Putamen (tissue), 1 donor: ENCODE measurements at regions not wholly inside any gene's neighbourhood (a gene's known extent, or its start where the extent isn't known, plus 50 kb on each side); places are given as distances from the start of the nearest gene placed in this dataset.

Source experiments
- DNase-seq: peaks from one replicate; pipeline ENCODE4 v3.0.0-alpha.2; 2016; ENCODE audit warnings: low spot score

DNA sequence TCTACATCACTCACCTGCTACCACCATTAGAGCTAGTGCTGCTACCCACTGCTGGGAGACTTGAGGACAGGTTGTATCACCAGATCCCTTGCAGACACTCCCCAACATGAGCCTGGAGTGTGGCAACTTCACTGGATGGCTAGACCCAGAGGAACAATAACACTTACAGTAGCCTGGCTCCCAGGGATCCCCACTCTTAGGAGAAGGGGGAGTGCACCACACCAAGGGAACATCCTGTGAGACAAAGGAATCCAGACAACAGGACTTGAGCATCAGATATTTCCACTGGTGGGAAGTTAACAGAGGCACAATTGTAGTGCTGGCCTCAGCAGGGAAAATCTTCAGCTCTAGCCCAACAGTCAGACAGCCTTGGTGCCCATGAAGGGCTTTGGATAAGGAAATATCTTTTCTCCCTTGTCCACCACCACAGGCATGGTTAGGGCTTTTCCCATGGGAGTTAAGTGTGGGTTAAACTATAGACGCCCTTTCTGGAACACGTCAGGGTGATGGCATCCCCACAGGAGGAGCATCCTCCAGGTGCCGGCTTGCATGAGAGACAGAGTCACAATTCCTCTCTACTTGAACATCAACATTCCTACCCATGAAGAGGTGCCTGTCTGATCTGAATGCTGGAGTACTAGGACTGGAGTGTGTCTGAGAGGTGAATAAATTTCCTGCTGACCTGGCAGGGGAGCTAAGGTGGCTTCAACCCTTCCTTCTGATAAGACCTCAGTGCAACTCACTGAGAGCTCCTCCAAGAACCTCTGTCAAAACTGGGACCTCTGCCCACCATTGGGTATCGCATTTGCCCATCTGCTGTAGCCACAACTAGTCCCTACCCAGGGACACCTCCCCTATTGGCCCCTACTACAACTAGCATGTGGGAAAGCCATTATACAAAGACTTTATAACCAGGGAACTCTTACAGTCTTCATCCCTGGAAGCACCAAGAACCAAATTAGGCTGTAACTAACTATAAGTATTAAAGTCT lies 55.4 kb upstream of the SIRPG start:
- DNase-seq, result no peak

DNA sequence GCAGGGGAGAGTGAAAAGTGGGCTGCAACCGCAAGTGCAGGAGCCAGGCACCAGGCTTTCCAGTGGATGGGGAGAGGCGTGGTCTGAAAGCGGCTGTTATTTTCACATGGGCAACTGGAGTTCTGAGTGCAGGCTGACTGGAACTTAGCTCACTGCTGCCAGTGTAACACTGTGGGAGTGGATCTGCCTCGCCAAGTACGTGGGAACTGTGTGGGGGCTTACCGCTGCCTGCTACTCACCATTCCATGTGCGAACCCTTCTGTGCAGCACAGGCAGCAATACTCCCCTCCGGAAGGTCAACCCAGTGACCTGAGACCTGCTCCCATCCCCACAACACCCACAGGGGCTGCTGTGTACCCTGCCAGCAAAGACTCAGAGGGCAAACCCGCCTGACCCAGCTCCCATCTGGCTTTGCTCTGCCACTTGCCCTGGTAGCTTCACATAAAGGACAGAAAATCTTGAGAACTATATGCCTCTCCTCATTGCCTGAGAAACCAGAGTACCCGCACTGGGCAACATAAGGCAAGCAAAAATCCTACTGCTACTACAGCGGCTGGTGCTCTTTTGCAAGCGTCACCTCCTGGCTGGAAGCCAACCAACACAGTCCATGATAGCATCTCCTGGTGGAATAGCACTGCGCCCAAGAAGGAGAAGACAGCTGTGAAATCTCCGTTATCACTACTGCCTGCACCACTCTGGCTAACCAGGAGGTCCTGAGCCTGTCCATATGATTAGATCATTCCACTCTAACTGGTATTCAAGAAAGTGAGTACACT lies 54.4 kb upstream of the SIRPG start:
- DNase-seq, result no peak

DNA sequence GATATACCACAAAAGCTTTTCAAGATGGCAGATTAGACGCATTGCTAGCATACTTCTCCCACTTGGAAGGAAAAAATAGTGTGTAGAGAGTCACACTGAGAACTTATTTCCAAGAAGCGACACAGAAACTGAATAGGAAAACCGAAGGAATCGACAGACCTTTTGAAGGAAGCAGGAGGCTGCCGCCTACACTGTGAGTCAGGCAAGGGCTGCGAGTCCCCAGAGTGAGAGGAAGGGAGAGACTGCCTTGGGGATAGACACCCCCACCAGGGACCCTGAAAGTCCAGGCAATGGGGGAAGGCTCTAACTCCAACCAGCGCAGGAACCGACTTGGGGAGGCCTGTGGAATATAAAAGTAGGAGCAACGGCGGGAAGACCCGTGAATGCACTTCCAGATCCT lies 53.7 kb upstream of the SIRPG start:
- no peak for DNase-seq

DNA sequence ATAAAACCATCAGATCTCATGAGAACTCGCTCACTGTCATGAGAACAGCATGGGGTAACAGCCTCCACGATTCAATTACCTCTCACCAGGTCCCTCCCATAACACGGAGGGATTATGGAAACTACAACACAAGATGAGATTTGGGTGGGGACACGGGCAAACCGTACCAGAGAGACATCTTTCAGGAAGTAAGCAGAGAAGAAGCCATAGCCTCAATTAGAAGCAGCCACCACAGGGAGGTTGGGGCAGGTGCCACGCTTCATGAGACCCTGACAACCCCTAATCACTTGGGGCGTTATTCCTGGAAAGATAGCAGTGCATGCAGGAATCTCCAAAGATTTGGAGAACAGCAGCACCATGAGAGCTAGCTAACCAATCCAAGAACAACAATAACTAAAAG lies 52.9 kb upstream of the SIRPG start:
- no peak for DNase-seq

DNA sequence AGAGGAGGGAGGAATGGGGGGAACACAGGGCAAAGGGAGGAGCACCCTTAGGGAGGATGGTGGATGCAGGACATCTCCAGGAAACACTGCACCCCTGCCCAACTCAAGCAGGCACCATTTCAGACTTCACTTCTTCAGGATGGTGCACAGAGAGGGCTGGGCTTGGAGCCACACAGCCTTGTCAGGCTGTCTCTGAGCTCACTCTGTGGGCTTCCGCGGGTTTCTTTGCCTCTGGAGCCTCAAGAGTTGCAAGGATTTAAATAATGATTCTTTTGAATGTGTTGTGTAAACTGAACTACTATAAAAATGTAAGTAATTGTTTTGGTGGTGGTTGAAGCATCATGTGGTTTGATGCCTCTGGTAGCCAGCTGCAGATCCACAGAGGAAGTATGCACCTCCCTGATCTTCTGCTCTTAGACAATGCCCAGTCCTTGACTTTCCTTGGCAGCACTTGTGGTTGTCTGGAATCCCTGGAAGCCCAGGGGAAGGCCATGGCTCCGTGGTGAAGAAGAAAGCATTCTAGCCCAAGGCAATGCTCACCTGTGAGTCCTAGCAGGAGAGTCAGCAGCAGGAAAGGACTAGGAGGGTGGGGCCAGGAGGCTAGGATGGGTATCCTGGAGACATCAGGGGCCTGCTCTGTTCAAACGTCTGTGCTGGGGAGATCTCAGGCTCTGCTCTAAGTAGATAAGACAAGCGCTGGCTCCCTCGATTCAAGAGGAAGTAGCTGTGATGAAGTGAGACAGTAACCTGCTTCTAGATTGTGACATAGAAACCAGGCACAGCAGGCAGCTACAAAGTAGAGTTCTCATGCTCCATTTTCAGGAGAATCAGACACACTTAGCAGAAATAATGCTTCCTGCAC lies 50.2 kb upstream of the SIRPG start:
- DNase-seq, result no peak
